SK-N-SH treated with all-trans-retinoic acid at 6 μM for 48 hours (cell line): ENCODE measurements at regions not wholly inside any gene's neighbourhood (a gene's known extent, or its start where the extent isn't known, plus 50 kb on each side); places are given as distances from the start of the nearest gene placed in this dataset.

Experiments used
- ARNTL ChIP-seq: fragments of 450-650 bp; formaldehyde crosslinking; IDR thresholded peaks from 2 replicates; pipeline ENCODE4 v1.5.0; 2020; ENCODE audit warnings: low read depth, mild to moderate bottlenecking, moderate library complexity, borderline replicate concordance
- PATZ1 ChIP-seq: fragments of 250-450 bp; sonication (Bioruptor Pico); IDR thresholded peaks from 2 replicates; pipeline ENCODE4 v1.8.0; 2020; ENCODE audit warnings: mild to moderate bottlenecking, moderate library complexity, borderline replicate concordance
- PPARA ChIP-seq: fragments of 250-450 bp; sonication (Bioruptor Pico); IDR thresholded peaks from 2 replicates; pipeline ENCODE4 v1.5.0; 2020; ENCODE audit warnings: mild to moderate bottlenecking, borderline replicate concordance
- SNAI2 ChIP-seq: fragments of 250-450 bp; sonication (Bioruptor Pico); IDR thresholded peaks from 2 replicates; pipeline ENCODE4 v1.5.0; 2020; ENCODE audit warnings: mild to moderate bottlenecking, moderate library complexity

- TF ChIP-seq ARNTL (CRISPR knock-in tag) (no peak), SNAI2 (CRISPR knock-in tag) (no peak), PATZ1 (CRISPR knock-in tag) (no peak), PPARA (no peak)
Observed at GRCh38 chr4:23162275-23162674, 469.5 kb downstream of the GBA3 start.
